Caco-2 (cell line): ENCODE measurements at regions not wholly inside any gene's neighbourhood (a gene's known extent, or its start where the extent isn't known, plus 50 kb on each side); places are given as distances from the start of the nearest gene placed in this dataset.

Source experiments
- BruUV-seq: library from RNA; stranded (reverse); fragments of 400-500 nt; replicated peaks from 2 replicates; lab custom pipeline; 2021; lab: Mats Ljungman, UMichigan
- CTCF ChIA-PET: fragments of 300-600 bp; sonication (Branson Sonifier 250); formaldehyde crosslinking; loops from one replicate; lab custom pipeline; 2022; ENCODE audit warnings: antibody characterized with exemption; lab: Charles Lee
- POLR2A ChIA-PET: fragments of 300-600 bp; sonication (Branson Sonifier 250); formaldehyde crosslinking; loops from one replicate; lab custom pipeline; 2022; ENCODE audit warnings: antibody characterized with exemption; lab: Charles Lee
- DNase-seq, 2 experiments: peaks; one replicate each; pipeline versions ENCODE4 v3.0.0 to v3.0.0-alpha.2; 2020 to 2022
- H3K27me3 ChIP-seq: replicated peaks from 2 replicates; pipeline ENCODE4 v1.6.0; 2011; ENCODE audit warnings: low read length; ENCODE audit not compliant: control insufficient read depth, insufficient read depth
- H3K36me3 ChIP-seq: 2 replicates; pipeline ENCODE4 v1.5.1; 2011; ENCODE audit warnings: low read length; ENCODE audit not compliant: control insufficient read depth, insufficient read depth
- H3K4me1 ChIP-seq: fragments of 250-450 bp; sonication (Bioruptor Pico); 2 replicates; pipeline ENCODE4 v1.5.1; 2020; ENCODE audit warnings: mild to moderate bottlenecking
- H3K4me3 ChIP-seq: 2 replicates; pipeline ENCODE4 v1.5.1; 2011; ENCODE audit warnings: low read depth, mild to moderate bottlenecking, control low read depth, low read length
- H3K9me3 ChIP-seq: fragments of 250-450 bp; sonication (Bioruptor Pico); 2 replicates; pipeline ENCODE4 v1.5.1; 2020; ENCODE audit warnings: mild to moderate bottlenecking, moderate library complexity
- H3K27ac Mint-ChIP-seq: one replicate; pipeline ENCODE4 v1.8.0; 2022; ENCODE audit warnings: mixed read lengths; ENCODE audit not compliant: unreplicated experiment
- H3K27me3 Mint-ChIP-seq: one replicate; pipeline ENCODE4 v1.8.0; 2022; ENCODE audit warnings: mixed read lengths; ENCODE audit not compliant: insufficient read depth, unreplicated experiment
- H3K36me3 Mint-ChIP-seq: one replicate; pipeline ENCODE4 v1.8.0; 2022; ENCODE audit warnings: mild to moderate bottlenecking, mixed read lengths; ENCODE audit not compliant: insufficient read depth, unreplicated experiment
- H3K4me1 Mint-ChIP-seq: one replicate; pipeline ENCODE4 v1.8.0; 2022; ENCODE audit warnings: low read depth, mixed read lengths; ENCODE audit not compliant: unreplicated experiment
- H3K4me3 Mint-ChIP-seq: one replicate; pipeline ENCODE4 v1.8.0; 2022; ENCODE audit warnings: mild to moderate bottlenecking, moderate library complexity, mixed read lengths; ENCODE audit not compliant: unreplicated experiment
- H3K9me3 Mint-ChIP-seq: one replicate; pipeline ENCODE4 v1.8.0; 2022; ENCODE audit warnings: mixed read lengths; ENCODE audit not compliant: unreplicated experiment
- CTCF ChIP-seq, 2 experiments: fragments of 200-600 bp in 1 of 2; IDR thresholded peaks; 1 replicate in 1 of 2; 2 replicates in 1 of 2; pipeline versions ENCODE4 v1.5.1 to v1.8.0; 2011 to 2022; ENCODE audit warnings: antibody characterized with exemption in 1 of 2, control low read depth in 1 of 2, inconsistent platforms in 1 of 2, low read depth in 1 of 2, low read length in 1 of 2, mild to moderate bottlenecking in 1 of 2, moderate library complexity in 1 of 2; ENCODE audit not compliant: insufficient read depth in 1 of 2, severe bottlenecking in 1 of 2, unreplicated experiment in 1 of 2
- intact Hi-C: fragments of 100-400 bp; cut with micrococcal nuclease; formaldehyde crosslinking; loops from one replicate; pipeline ENCODE4 v1.10.0; 2022; ENCODE audit not compliant: unreplicated experiment

GRCh38 chr3:194939949-194940770 lies 254.5 kb downstream of the FAM43A start:
- Histone ChIP-seq H3K4me1 (no peaks in the 10 kb centered on the region), H3K27me3 (no peaks in the 10 kb centered on the region), H3K36me3 (no peaks in the 10 kb centered on the region), H3K4me3 (no peak overlapping the region), H3K9me3 (no peaks in the 10 kb centered on the region)
- BruUV-seq: no TSS peak
- no peak overlapping the region for H3K27ac Mint-ChIP-seq
- no peaks in the 10 kb centered on the region for H3K27me3 Mint-ChIP-seq
- no peaks in the 10 kb centered on the region for H3K36me3 Mint-ChIP-seq
- TF ChIP-seq CTCF (IDR thresholded peaks at IDR 0.05; ENCODE audit: insufficient read depth in 1 of 2, low read depth in 1 of 2, low read length in 1 of 2, severe bottlenecking in 1 of 2, unreplicated experiment in 1 of 2): no peak
- H3K9me3 Mint-ChIP-seq: no peaks in the 10 kb centered on the region
- CTCF ChIA-PET: no interaction called here
- no peaks in the 10 kb centered on the region for H3K4me1 Mint-ChIP-seq
- H3K4me3 Mint-ChIP-seq: no peak overlapping the region
- POLR2A ChIA-PET: no interaction called here
- DNase-seq: no peak
- intact Hi-C loops: no loop called here

- no peaks in the 10 kb centered on the region for H3K27me3 ChIP-seq
- no peaks in the 10 kb centered on the region for H3K4me1 Mint-ChIP-seq
- no peak for DNase-seq
- no peak overlapping the region for H3K27ac Mint-ChIP-seq
- H3K36me3 ChIP-seq: no peaks in the 10 kb centered on the region
- H3K4me3 ChIP-seq: no peak overlapping the region
- no TSS peak for BruUV-seq
- H3K9me3 ChIP-seq: no peaks in the 10 kb centered on the region
- no peaks in the 10 kb centered on the region for H3K4me1 ChIP-seq
- H3K9me3 Mint-ChIP-seq: no peaks in the 10 kb centered on the region
- H3K27me3 Mint-ChIP-seq: no peaks in the 10 kb centered on the region
- CTCF ChIA-PET: interaction anchor here (1.3 kb wide), 1 partner anchor 269 kb away, joined by 3 read pairs; the partner anchor contains the start of gene LSG1
- POLR2A ChIA-PET: no interaction called here
- no peaks in the 10 kb centered on the region for H3K36me3 Mint-ChIP-seq
- intact Hi-C loops: no loop called here
- H3K4me3 Mint-ChIP-seq: no peak overlapping the region
- TF ChIP-seq CTCF (IDR thresholded peaks at IDR 0.05; ENCODE audit: insufficient read depth in 1 of 2, low read depth in 1 of 2, low read length in 1 of 2, severe bottlenecking in 1 of 2, unreplicated experiment in 1 of 2): no peak
Observed at GRCh38 chr3:194941360-194941955, 255.8 kb downstream of the FAM43A start.

- no peak for DNase-seq
- Histone ChIP-seq H3K4me3 (no peak overlapping the region), H3K4me1 (no peaks in the 10 kb centered on the region), H3K36me3 (no peaks in the 10 kb centered on the region), H3K27me3 (no peaks in the 10 kb centered on the region), H3K9me3 (no peaks in the 10 kb centered on the region)
- CTCF ChIA-PET: interaction anchor here (1.3 kb wide), 1 partner anchor 270 kb away, joined by 3 read pairs; the partner anchor contains the start of gene LSG1
- POLR2A ChIA-PET: no interaction called here
- H3K4me1 Mint-ChIP-seq: no peaks in the 10 kb centered on the region
- no peak overlapping the region for H3K27ac Mint-ChIP-seq
- intact Hi-C loops: no loop called here
- H3K9me3 Mint-ChIP-seq: no peaks in the 10 kb centered on the region
- no peak for TF ChIP-seq CTCF (IDR thresholded peaks at IDR 0.05; ENCODE audit: insufficient read depth in 1 of 2, low read depth in 1 of 2, low read length in 1 of 2, severe bottlenecking in 1 of 2, unreplicated experiment in 1 of 2)
- H3K36me3 Mint-ChIP-seq: no peaks in the 10 kb centered on the region
- H3K27me3 Mint-ChIP-seq: no peaks in the 10 kb centered on the region
- no TSS peak for BruUV-seq
- H3K4me3 Mint-ChIP-seq: no peak overlapping the region
Observed at GRCh38 chr3:194941956-194942511, 256.4 kb downstream of the FAM43A start.
